Activated naive CD4-positive, alpha-beta T cell treated with anti-CD3 and anti-CD28 coated beads, Interleukin-2, amount 10 ng/mL, durations not matched to agents 7 days and 5 days (primary cell): ENCODE measurements at regions not wholly inside any gene's neighbourhood (a gene's known extent, or its start where the extent isn't known, plus 50 kb on each side); places are given as distances from the start of the nearest gene placed in this dataset.

Experiments
- CTCF ChIA-PET: fragments of 350-600 bp; sonication (Branson Sonifier 250); formaldehyde crosslinking; loops from one replicate; lab custom pipeline; 2021; ENCODE audit warnings: antibody characterized with exemption; lab: Charles Lee
- DNase-seq: peaks from one replicate; pipeline ENCODE4 v3.0.0-alpha.2; 2020
- H3K27ac Mint-ChIP-seq: one replicate; pipeline ENCODE4 v1.8.0; 2021; ENCODE audit warnings: mild to moderate bottlenecking, moderate library complexity, mixed read lengths
- H3K27me3 Mint-ChIP-seq: one replicate; pipeline ENCODE4 v1.8.0; 2021; ENCODE audit warnings: mild to moderate bottlenecking, mixed read lengths
- H3K36me3 Mint-ChIP-seq: one replicate; pipeline ENCODE4 v1.8.0; 2021; ENCODE audit warnings: mixed read lengths
- H3K4me1 Mint-ChIP-seq: one replicate; pipeline ENCODE4 v1.8.0; 2021; ENCODE audit warnings: mixed read lengths
- H3K4me3 Mint-ChIP-seq: one replicate; pipeline ENCODE4 v1.8.0; 2021; ENCODE audit warnings: mild to moderate bottlenecking, moderate library complexity, mixed read lengths
- H3K9me3 Mint-ChIP-seq: one replicate; pipeline ENCODE4 v1.8.0; 2021; ENCODE audit warnings: mixed read lengths

GRCh38 chr4:33149658-33150524, 2429.7 kb downstream of the PCDH7 start:
- Mint-ChIP-seq H3K4me1 (no peaks in the 10 kb centered on the region), H3K36me3 (no peaks in the 10 kb centered on the region), H3K27ac (no peak overlapping the region), H3K9me3 (peaks cover 3% of the 10 kb centered on the region), H3K4me3 (no peak overlapping the region), H3K27me3 (no peaks in the 10 kb centered on the region)
- no peak for DNase-seq
- CTCF ChIA-PET = no interaction called here

- Mint-ChIP-seq H3K9me3 (peaks cover 3% of the 10 kb centered on the region), H3K27me3 (no peaks in the 10 kb centered on the region), H3K4me1 (no peaks in the 10 kb centered on the region), H3K36me3 (no peaks in the 10 kb centered on the region), H3K4me3 (no peak overlapping the region), H3K27ac (no peak overlapping the region)
- no peak for DNase-seq
- CTCF ChIA-PET = no interaction called here
These were observed 2430.3 kb downstream of the PCDH7 start for GRCh38 chr4:33150525-33150910.

GRCh38 chr4:33160126-33160525, 2440.0 kb downstream of the PCDH7 start:
- CTCF ChIA-PET = no interaction called here
- Mint-ChIP-seq H3K9me3 (peaks cover 4% of the 10 kb centered on the region), H3K27me3 (no peaks in the 10 kb centered on the region), H3K27ac (no peak overlapping the region), H3K4me1 (no peaks in the 10 kb centered on the region), H3K36me3 (no peaks in the 10 kb centered on the region), H3K4me3 (no peak overlapping the region)
- DNase-seq = no peak

- Mint-ChIP-seq H3K27ac (no peak overlapping the region), H3K27me3 (no peaks in the 10 kb centered on the region), H3K36me3 (no peaks in the 10 kb centered on the region), H3K4me3 (no peak overlapping the region), H3K4me1 (no peaks in the 10 kb centered on the region), H3K9me3 (peaks cover 4% of the 10 kb centered on the region)
- CTCF ChIA-PET = no interaction called here
- DNase-seq = no peak
These were observed 2441.0 kb downstream of the PCDH7 start for GRCh38 chr4:33161202-33161601.

GRCh38 chr4:33162122-33162521, 2442.0 kb downstream of the PCDH7 start:
- no peak overlapping the region for H3K27ac Mint-ChIP-seq
- no peaks in the 10 kb centered on the region for H3K27me3 Mint-ChIP-seq
- H3K4me3 Mint-ChIP-seq = no peak overlapping the region
- no peaks in the 10 kb centered on the region for H3K9me3 Mint-ChIP-seq
- CTCF ChIA-PET = no interaction called here
- H3K4me1 Mint-ChIP-seq = no peaks in the 10 kb centered on the region
- H3K36me3 Mint-ChIP-seq = no peaks in the 10 kb centered on the region
- no peak for DNase-seq

GRCh38 chr4:33171873-33172525, 2451.8 kb downstream of the PCDH7 start:
- DNase-seq = no peak
- Mint-ChIP-seq H3K27ac (no peak overlapping the region), H3K36me3 (no peaks in the 10 kb centered on the region), H3K9me3 (peaks cover 5% of the 10 kb centered on the region), H3K4me3 (no peak overlapping the region), H3K27me3 (no peaks in the 10 kb centered on the region), H3K4me1 (no peaks in the 10 kb centered on the region)
- CTCF ChIA-PET = no interaction called here

- CTCF ChIA-PET = interaction anchor here (0.6 kb wide), 1 partner anchor 11 kb away, joined by 4 read pairs; no protein-coding TSS in a partner anchor
- Mint-ChIP-seq H3K27me3 (no peaks in the 10 kb centered on the region), H3K27ac (no peak overlapping the region), H3K4me1 (no peaks in the 10 kb centered on the region), H3K9me3 (peaks cover 5% of the 10 kb centered on the region), H3K36me3 (no peaks in the 10 kb centered on the region), H3K4me3 (no peak overlapping the region)
- DNase-seq = no peak
These were observed 2456.4 kb downstream of the PCDH7 start for GRCh38 chr4:33176566-33176965.

GRCh38 chr4:33184657-33185290, 2464.6 kb downstream of the PCDH7 start:
- H3K36me3 Mint-ChIP-seq = no peaks in the 10 kb centered on the region
- no peaks in the 10 kb centered on the region for H3K27me3 Mint-ChIP-seq
- H3K27ac Mint-ChIP-seq = no peak overlapping the region
- CTCF ChIA-PET = no interaction called here
- DNase-seq = no peak
- no peaks in the 10 kb centered on the region for H3K4me1 Mint-ChIP-seq
- H3K4me3 Mint-ChIP-seq = no peak overlapping the region
- peaks cover 2% of the 10 kb centered on the region for H3K9me3 Mint-ChIP-seq

GRCh38 chr4:33187035-33187434, 2466.9 kb downstream of the PCDH7 start:
- no peaks in the 10 kb centered on the region for H3K27me3 Mint-ChIP-seq
- no peaks in the 10 kb centered on the region for H3K36me3 Mint-ChIP-seq
- CTCF ChIA-PET = no interaction called here
- H3K27ac Mint-ChIP-seq = no peak overlapping the region
- no peak for DNase-seq
- no peak overlapping the region for H3K4me3 Mint-ChIP-seq
- H3K9me3 Mint-ChIP-seq = peaks cover 1% of the 10 kb centered on the region
- no peaks in the 10 kb centered on the region for H3K4me1 Mint-ChIP-seq

GRCh38 chr4:33188733-33189132, 2468.6 kb downstream of the PCDH7 start:
- H3K4me1 Mint-ChIP-seq = no peaks in the 10 kb centered on the region
- DNase-seq = no peak
- H3K36me3 Mint-ChIP-seq = no peaks in the 10 kb centered on the region
- no peaks in the 10 kb centered on the region for H3K27me3 Mint-ChIP-seq
- peaks cover 3% of the 10 kb centered on the region for H3K9me3 Mint-ChIP-seq
- CTCF ChIA-PET = no interaction called here
- H3K27ac Mint-ChIP-seq = no peak overlapping the region
- no peak overlapping the region for H3K4me3 Mint-ChIP-seq

- CTCF ChIA-PET = no interaction called here
- Mint-ChIP-seq H3K27ac (no peak overlapping the region), H3K9me3 (peaks cover 3% of the 10 kb centered on the region), H3K36me3 (no peaks in the 10 kb centered on the region), H3K4me1 (no peaks in the 10 kb centered on the region), H3K27me3 (no peaks in the 10 kb centered on the region), H3K4me3 (no peak overlapping the region)
- DNase-seq = no peak
These were observed 2469.0 kb downstream of the PCDH7 start for GRCh38 chr4:33189169-33189568.

- Mint-ChIP-seq H3K4me1 (no peaks in the 10 kb centered on the region), H3K27me3 (no peaks in the 10 kb centered on the region), H3K9me3 (peaks cover 5% of the 10 kb centered on the region), H3K36me3 (no peaks in the 10 kb centered on the region), H3K4me3 (no peak overlapping the region), H3K27ac (no peak overlapping the region)
- DNase-seq = no peak
- CTCF ChIA-PET = interaction anchor here (0.7 kb wide), 1 partner anchor 1381 kb away, joined by 3 read pairs; no protein-coding TSS in a partner anchor
These were observed 2472.9 kb downstream of the PCDH7 start for GRCh38 chr4:33193109-33193508.

GRCh38 chr4:33200377-33200776, 2480.2 kb downstream of the PCDH7 start:
- Mint-ChIP-seq H3K4me3 (no peak overlapping the region), H3K27ac (no peak overlapping the region), H3K36me3 (no peaks in the 10 kb centered on the region), H3K27me3 (no peaks in the 10 kb centered on the region), H3K4me1 (no peaks in the 10 kb centered on the region), H3K9me3 (peaks cover 20% of the 10 kb centered on the region)
- CTCF ChIA-PET = no interaction called here
- DNase-seq = no peak

GRCh38 chr4:33218238-33218637, 2498.1 kb downstream of the PCDH7 start:
- Mint-ChIP-seq H3K4me3 (no peak overlapping the region), H3K27me3 (no peaks in the 10 kb centered on the region), H3K4me1 (no peaks in the 10 kb centered on the region), H3K36me3 (no peaks in the 10 kb centered on the region), H3K9me3 (peaks cover 8% of the 10 kb centered on the region), H3K27ac (no peak overlapping the region)
- DNase-seq = no peak
- CTCF ChIA-PET = no interaction called here
